Neural crest cell (in vitro differentiated cells): ENCODE measurements at regions not wholly inside any gene's neighbourhood (a gene's known extent, or its start where the extent isn't known, plus 50 kb on each side); places are given as distances from the start of the nearest gene placed in this dataset.

Experiments
- DNase-seq: peaks from one replicate; pipeline ENCODE4 v3.0.0; 2021; ENCODE audit warnings: low read depth, mixed read lengths, low spot score
- H3K27ac Mint-ChIP-seq: one replicate; pipeline ENCODE4 v1.8.0; 2021; ENCODE audit warnings: mild to moderate bottlenecking, mixed read lengths; ENCODE audit not compliant: unreplicated experiment
- H3K27me3 Mint-ChIP-seq: 2 replicates; pipeline ENCODE4 v1.8.0; 2021; ENCODE audit warnings: low read depth, mild to moderate bottlenecking, mixed read lengths
- H3K36me3 Mint-ChIP-seq: 2 replicates; pipeline ENCODE4 v1.8.0; 2021; ENCODE audit warnings: low read depth, mild to moderate bottlenecking, mixed read lengths
- H3K4me1 Mint-ChIP-seq: 2 replicates; pipeline ENCODE4 v1.8.0; 2021; ENCODE audit warnings: mixed read lengths
- H3K4me3 Mint-ChIP-seq: one replicate; pipeline ENCODE4 v1.8.0; 2021; ENCODE audit warnings: mild to moderate bottlenecking, mixed read lengths
- H3K9me3 Mint-ChIP-seq: 2 replicates; pipeline ENCODE4 v1.8.0; 2021; ENCODE audit warnings: mixed read lengths
- TF ChIP-seq, protein P1 (sequence below): fragments of 200-600 bp; sonication (generic); conservative IDR thresholded peaks from 2 replicates; pipeline ENCODE4 v1.5.0; 2021; ENCODE audit warnings: antibody characterized with exemption, mild to moderate bottlenecking

DNA sequence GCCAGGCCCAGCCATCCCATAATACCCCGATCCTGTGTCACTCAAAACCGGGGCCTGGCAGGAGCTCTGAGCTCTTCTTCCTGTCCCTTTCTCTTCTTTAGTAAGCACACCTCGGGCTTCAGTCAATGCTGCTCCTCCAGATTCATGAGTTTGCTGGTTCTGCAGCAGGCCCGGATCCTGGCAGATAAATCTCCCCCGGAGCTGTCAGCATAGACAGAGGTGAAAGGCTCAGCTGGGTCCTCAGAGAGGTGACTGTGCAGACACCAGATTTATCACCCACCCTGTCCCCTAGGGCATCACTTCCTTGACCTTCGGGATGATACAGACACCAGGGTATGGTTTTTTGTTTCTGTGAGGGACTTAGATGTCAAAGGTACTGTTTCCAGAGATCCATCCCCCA, 242.5 kb upstream of the N4BP1 start:
- H3K4me3 Mint-ChIP-seq = no peak overlapping the region
- no peaks in the 10 kb centered on the region for H3K9me3 Mint-ChIP-seq
- TF ChIP-seq, protein P1, sequence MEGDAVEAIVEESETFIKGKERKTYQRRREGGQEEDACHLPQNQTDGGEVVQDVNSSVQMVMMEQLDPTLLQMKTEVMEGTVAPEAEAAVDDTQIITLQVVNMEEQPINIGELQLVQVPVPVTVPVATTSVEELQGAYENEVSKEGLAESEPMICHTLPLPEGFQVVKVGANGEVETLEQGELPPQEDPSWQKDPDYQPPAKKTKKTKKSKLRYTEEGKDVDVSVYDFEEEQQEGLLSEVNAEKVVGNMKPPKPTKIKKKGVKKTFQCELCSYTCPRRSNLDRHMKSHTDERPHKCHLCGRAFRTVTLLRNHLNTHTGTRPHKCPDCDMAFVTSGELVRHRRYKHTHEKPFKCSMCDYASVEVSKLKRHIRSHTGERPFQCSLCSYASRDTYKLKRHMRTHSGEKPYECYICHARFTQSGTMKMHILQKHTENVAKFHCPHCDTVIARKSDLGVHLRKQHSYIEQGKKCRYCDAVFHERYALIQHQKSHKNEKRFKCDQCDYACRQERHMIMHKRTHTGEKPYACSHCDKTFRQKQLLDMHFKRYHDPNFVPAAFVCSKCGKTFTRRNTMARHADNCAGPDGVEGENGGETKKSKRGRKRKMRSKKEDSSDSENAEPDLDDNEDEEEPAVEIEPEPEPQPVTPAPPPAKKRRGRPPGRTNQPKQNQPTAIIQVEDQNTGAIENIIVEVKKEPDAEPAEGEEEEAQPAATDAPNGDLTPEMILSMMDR = no peak
- H3K27me3 Mint-ChIP-seq = peaks cover 32% of the 10 kb centered on the region
- no peak overlapping the region for H3K27ac Mint-ChIP-seq
- no peak for DNase-seq
- H3K36me3 Mint-ChIP-seq = no peaks in the 10 kb centered on the region
- H3K4me1 Mint-ChIP-seq = no peaks in the 10 kb centered on the region

DNA sequence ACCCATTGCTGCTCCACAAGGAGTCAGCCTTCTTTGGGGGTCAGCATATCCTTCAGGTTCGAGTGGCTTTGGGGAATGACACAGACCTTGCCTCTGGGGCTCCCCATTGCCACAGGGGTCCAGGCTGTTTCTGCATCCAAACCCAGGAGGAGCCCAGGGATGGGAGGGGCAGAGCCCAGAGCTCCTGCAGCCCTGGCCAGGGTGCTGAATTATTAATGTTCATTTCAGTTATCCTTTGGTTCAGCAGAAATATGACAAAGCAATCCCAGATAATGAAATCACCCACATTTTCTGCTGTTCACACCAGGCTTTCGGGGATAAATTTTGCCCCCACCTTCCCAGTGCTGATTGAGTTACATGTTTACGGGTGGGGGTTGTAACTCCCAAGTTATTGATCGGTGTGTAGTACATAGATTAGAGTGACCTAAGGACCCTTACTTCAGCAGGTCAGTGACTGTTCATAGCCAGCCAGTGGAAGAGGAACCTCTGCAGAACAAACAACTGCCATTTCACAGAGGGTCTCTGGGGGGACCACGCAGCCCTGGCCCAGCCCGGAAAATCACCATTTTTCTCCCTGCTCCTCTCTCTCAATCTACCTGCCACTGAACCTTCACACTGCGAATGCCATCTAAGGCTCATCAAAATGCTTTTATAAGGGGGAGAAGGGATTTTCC, 240.3 kb upstream of the N4BP1 start:
- Mint-ChIP-seq H3K4me3 (no peak overlapping the region), H3K27ac (no peak overlapping the region), H3K4me1 (no peaks in the 10 kb centered on the region), H3K9me3 (no peaks in the 10 kb centered on the region), H3K36me3 (no peaks in the 10 kb centered on the region), H3K27me3 (peaks cover 36% of the 10 kb centered on the region)
- no peak for DNase-seq
- TF ChIP-seq, protein P1 = no peak

DNA sequence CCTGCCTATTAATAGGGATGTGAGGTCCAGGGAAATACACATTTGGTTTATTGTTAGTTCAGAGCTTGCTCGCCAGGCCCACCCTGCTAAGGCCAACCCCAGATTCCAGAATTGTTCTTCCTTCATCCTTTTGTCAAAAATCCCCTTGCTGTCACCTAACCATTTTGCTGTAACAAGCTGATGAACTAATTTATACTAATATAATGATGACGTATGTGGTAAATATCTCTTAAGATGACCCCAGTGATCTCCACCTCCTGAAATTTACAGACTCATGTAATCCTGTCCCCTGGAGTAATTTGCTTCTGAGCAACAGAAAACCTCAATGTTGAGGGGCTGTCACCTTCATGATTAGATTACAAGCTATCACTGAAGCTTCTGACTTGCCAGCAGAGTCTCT, 236.3 kb upstream of the N4BP1 start:
- Mint-ChIP-seq H3K4me1 (no peaks in the 10 kb centered on the region), H3K36me3 (no peaks in the 10 kb centered on the region), H3K9me3 (no peaks in the 10 kb centered on the region), H3K27me3 (peaks cover 59% of the 10 kb centered on the region), H3K4me3 (no peak overlapping the region), H3K27ac (no peak overlapping the region)
- TF ChIP-seq, protein P1 = no peak
- DNase-seq = no peak

DNA sequence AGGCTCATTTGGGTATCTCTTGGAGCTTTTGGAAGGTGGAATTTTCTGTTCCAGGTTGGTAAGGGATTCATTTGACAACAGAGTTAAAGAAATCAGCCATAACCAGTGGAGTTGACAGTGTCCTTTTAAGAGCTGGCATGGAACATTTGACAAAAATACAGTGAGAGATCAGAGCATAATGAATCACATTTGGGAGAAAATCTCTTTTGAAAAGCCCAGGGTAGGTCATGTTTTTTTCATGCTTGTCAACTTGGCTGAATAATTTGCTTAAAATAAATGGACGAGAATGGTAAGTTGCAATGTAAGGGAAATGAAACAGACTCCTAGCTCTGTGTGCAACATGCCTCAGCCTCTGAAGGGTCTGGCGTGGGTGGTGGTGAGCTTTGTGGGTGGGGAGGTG, 235.3 kb upstream of the N4BP1 start:
- no peak for DNase-seq
- Mint-ChIP-seq H3K36me3 (no peaks in the 10 kb centered on the region), H3K4me1 (no peaks in the 10 kb centered on the region), H3K27me3 (peaks cover 65% of the 10 kb centered on the region), H3K27ac (no peak overlapping the region), H3K4me3 (no peak overlapping the region), H3K9me3 (no peaks in the 10 kb centered on the region)
- TF ChIP-seq, protein P1 = no peak

DNA sequence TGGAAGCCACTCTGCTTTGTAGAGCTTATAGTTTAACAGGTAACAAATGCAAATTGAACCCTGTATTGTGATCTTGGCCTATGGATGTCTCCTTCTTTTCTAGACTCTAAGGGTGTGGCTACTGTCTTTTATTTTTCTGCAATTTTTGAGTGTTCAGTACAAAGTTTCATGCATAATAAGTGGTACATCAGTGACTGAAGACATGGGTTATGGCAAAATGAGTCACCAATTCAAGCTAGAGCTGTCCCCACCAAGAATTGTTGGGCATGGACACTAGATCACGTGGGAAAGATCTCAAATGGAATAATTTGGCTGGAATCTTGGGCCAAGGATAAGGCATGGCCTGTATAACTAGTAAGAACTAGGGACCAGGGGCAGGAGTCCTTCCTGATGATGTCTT, 228.4 kb upstream of the N4BP1 start:
- no peaks in the 10 kb centered on the region for H3K9me3 Mint-ChIP-seq
- H3K4me3 Mint-ChIP-seq = no peak overlapping the region
- peaks cover 59% of the 10 kb centered on the region for H3K27me3 Mint-ChIP-seq
- no peaks in the 10 kb centered on the region for H3K4me1 Mint-ChIP-seq
- no peak for DNase-seq
- no peak overlapping the region for H3K27ac Mint-ChIP-seq
- TF ChIP-seq, protein P1 = no peak
- no peaks in the 10 kb centered on the region for H3K36me3 Mint-ChIP-seq
